ENCODE measurements at regions not wholly inside any gene's neighbourhood (a gene's known extent, or its start where the extent isn't known, plus 50 kb on each side); places are given as distances from the start of the nearest gene placed in this dataset.

GRCh38 chr13:58879114-58879513 is 1247.6 kb downstream of the PCDH17 start:
- ATAC-seq (ENCODE audit: low FRiP score in 2 of 2): no peak

GRCh38 chr13:58882516-58882915 is 1251.0 kb downstream of the PCDH17 start:
- 86 to 92% methylated on average over 4 of the region's 4 CpGs for WGBS, 2 donors
- ATAC-seq (ENCODE audit: low FRiP score in 2 of 2) (no peak), DNase-seq (no peak)
- Histone ChIP-seq H3K9me3 (no peaks in the 10 kb centered on the region), H3K36me3 (no peaks in the 10 kb centered on the region), H3K4me3 (no peak overlapping the region), H3K27me3 (no peaks in the 10 kb centered on the region), H3K27ac (no peak overlapping the region), H3K4me1 (no peaks in the 10 kb centered on the region)
- no peak for TF ChIP-seq EP300 (IDR thresholded peaks at IDR 0.05)

More at GRCh38 chr13:58879114-58879513, 1247.6 kb downstream of the PCDH17 start:
- no peak for DNase-seq
- TF ChIP-seq CTCF (IDR thresholded peaks at IDR 0.05) (no peak), POLR2A (IDR thresholded peaks at IDR 0.05) (no peak), EP300 (IDR thresholded peaks at IDR 0.05) (no peak), POLR2AphosphoS5 (IDR thresholded peaks at IDR 0.05) (no peak)
- Histone ChIP-seq H3K4me1 (no peaks in the 10 kb centered on the region), H3K27ac (no peak overlapping the region), H3K27me3 (no peaks in the 10 kb centered on the region), H3K4me3 (no peak overlapping the region), H3K36me3 (no peaks in the 10 kb centered on the region), H3K9me3 (no peaks in the 10 kb centered on the region)

GRCh38 chr13:58883405-58883804 is 1251.9 kb downstream of the PCDH17 start:
- ATAC-seq (ENCODE audit: low FRiP score in 2 of 2): no peak
- no peak overlapping the region for H3K4me3 ChIP-seq
- H3K27ac ChIP-seq: no peak overlapping the region
- H3K27me3 ChIP-seq: no peaks in the 10 kb centered on the region
- no peaks in the 10 kb centered on the region for H3K36me3 ChIP-seq
- TF ChIP-seq POLR2A (IDR thresholded peaks at IDR 0.05) (no peak), EP300 (IDR thresholded peaks at IDR 0.05) (no peak), POLR2AphosphoS5 (IDR thresholded peaks at IDR 0.05) (no peak), CTCF (IDR thresholded peaks at IDR 0.05) (no peak)
- DNase-seq: no peak
- H3K9me3 ChIP-seq: no peaks in the 10 kb centered on the region
- WGBS, 2 donors: 80 to 86% methylated on average over 2 of the region's 2 CpGs
- H3K4me1 ChIP-seq: no peaks in the 10 kb centered on the region

- DNase-seq (no peak), ATAC-seq (ENCODE audit: low FRiP score in 2 of 2) (no peak)
- Histone ChIP-seq H3K27me3 (no peaks in the 10 kb centered on the region), H3K4me1 (no peaks in the 10 kb centered on the region), H3K4me3 (no peak overlapping the region), H3K36me3 (no peaks in the 10 kb centered on the region), H3K9me3 (no peaks in the 10 kb centered on the region), H3K27ac (no peak overlapping the region)
- WGBS, 2 donors: 54 to 73% methylated on average over 5 of the region's 5 CpGs
- TF ChIP-seq POLR2AphosphoS5 (IDR thresholded peaks at IDR 0.05): no peak
- no peak for TF ChIP-seq CTCF (IDR thresholded peaks at IDR 0.05)
- TF ChIP-seq POLR2A (IDR thresholded peaks at IDR 0.05): no peak
- TF ChIP-seq EP300 (IDR thresholded peaks at IDR 0.05): no peak
Measured at GRCh38 chr13:58884353-58885209, 1253.0 kb downstream of the PCDH17 start.

- no peaks in the 10 kb centered on the region for H3K27me3 ChIP-seq
- TF ChIP-seq POLR2AphosphoS5 (IDR thresholded peaks at IDR 0.05) (no peak), POLR2A (IDR thresholded peaks at IDR 0.05) (no peak), EP300 (IDR thresholded peaks at IDR 0.05) (no peak), CTCF (IDR thresholded peaks at IDR 0.05) (no peak)
- H3K9me3 ChIP-seq: no peaks in the 10 kb centered on the region
- WGBS, 2 donors: 94 to 95% methylated on average over 1 of the region's 1 CpG
- H3K4me3 ChIP-seq: no peak overlapping the region
- no peaks in the 10 kb centered on the region for H3K36me3 ChIP-seq
- no peak overlapping the region for H3K27ac ChIP-seq
- no peaks in the 10 kb centered on the region for H3K4me1 ChIP-seq
- DNase-seq: no peak
- ATAC-seq (ENCODE audit: low FRiP score in 2 of 2): no peak
Measured at GRCh38 chr13:58889474-58889873, 1257.9 kb downstream of the PCDH17 start.

All from upper lobe of left lung (tissue), 6 donors.